Mucosa of gallbladder (tissue), 1 donor: ENCODE measurements at regions not wholly inside any gene's neighbourhood (a gene's known extent, or its start where the extent isn't known, plus 50 kb on each side); places are given as distances from the start of the nearest gene placed in this dataset.
A peak's percentile ranks its signal among the peaks of the same experiment; 100 is the strongest.

Experiments used
- DNase-seq: peaks from one replicate; pipeline ENCODE4 v3.0.0-alpha.2; 2020; ENCODE audit warnings: low spot score
- donor health status: DM: no; HTN: no; CAD: no.

DNA sequence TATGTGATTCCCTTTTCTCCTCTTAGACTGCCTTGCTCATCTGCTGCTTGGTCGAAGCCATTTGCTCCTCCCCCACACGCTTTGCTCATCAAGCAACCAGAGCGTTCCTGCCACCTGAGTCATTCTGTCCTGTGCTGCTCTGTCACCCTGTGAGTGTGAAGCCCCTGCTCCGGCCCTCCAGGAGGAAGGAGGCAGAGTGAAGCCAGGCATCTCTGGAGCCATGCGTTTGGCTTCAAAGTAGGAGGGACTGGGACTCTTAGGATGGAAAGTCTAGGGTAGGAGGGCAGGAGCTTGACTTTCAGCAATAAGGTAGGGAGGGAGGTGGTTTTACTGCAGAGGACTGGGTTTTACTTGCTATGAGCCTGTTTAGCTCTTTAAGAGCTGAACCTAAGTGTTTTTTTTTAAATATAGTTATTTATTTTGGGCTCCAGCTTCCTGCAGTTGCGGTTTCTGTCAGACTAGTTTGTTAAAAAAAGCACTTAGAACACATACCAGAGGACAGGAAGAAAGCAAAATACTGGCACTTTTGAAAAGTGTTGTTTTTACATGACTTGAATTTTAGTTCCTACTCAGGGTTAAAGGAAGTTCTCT lies 63.6 kb downstream of the SPINK2 start:
- DNase-seq = peak; percentile 59

DNA sequence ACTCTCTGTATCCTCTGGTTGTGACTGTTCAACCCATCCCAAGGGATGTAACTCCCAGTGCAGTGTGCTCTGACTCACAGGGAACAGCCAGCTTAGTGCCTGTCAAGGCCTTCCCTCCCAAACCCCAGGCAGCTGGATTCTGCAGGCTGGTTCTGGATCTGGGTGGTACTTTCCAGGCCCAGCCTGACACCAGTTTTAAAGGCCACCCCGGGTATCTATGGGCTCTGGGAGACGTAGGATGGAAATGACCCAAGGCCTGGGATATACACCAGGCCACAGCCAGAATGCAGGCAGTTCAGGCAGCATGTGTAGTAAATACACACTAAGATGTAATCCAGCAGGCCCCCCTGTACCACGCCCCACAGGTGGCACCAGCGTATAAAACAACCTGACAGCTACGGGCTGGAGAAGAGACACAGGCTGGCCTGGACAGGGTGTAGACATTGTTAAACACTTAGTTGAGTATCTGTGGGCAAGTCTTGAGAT lies 64.2 kb downstream of the SPINK2 start:
- DNase-seq = peak; percentile 10

DNA sequence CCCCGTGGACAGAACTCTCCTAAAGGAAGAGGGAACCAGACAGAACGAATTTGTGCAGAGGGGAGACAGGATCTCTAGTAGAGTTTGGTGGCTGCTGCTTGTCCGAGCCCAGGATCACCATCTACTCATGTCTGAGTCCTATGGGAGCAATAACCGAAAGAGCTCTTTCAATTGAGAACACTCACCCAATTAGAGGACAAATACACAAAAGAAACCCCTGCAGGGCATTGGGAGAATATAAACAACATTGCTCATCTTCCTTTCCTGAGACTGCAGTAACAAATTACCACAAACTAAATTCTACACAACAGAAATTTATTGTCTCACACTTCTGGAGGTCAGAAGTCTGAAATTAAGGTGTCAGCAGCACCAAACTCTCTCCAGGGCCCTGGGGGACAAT lies 65.6 kb downstream of the SPINK2 start:
- DNase-seq = no peak

DNA sequence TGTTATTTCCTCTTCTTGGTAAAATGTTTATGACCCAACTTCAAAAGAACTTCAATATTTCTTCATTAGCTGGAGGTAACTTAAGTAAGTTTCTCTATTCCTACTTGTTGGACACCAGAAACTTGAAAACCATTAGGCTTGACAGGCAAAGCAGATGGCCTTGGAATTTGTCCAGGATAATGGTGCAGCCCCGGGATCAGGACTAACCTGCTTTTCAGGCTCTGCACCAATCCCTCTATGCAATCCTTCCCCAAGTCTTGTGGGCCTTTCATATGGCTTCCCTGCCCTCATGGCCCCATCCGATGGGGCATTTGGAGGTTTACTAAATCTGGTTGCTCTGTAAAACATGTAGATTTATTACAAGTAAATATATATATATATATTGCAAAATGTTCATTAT lies 68.5 kb downstream of the SPINK2 start:
- peak; percentile 16 for DNase-seq

DNA sequence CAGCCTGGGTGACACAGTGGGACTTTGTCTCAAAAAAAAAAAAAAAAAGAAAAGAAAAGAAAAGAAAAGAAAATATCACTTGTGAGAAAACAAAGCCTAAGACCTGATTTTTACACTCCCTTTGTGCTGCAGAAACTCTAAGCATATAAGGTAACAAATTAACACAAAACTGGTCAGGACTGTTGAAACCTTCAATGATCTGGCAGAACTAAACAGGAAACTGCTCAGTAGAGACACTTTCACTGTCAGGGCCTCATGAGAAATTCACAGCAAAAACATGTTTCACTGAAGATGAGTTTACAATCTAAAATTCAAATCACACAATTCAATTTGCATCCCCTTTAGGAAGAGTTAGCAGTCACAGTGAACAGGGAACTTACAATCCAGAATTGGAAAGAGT lies 69.1 kb upstream of the HOPX start:
- no peak for DNase-seq

DNA sequence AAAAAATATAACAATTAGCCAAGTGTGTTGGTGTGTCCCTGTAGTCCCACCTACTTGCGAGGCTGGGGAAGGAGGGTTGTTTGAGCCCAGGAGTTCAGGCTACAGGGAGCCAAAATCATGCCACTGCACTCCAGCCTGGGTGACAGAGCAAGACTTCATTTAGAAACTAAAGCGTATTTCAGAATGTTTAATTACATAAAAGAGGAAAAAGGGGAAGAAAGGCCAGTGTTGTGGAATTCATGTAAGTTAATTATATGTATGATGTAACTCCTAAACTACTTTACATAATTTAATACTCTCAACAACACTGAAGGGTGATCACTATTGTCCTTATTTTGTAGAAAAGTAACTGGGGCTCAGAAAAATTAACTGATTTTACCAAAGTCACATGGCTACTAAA lies 67.2 kb upstream of the HOPX start:
- no peak for DNase-seq

DNA sequence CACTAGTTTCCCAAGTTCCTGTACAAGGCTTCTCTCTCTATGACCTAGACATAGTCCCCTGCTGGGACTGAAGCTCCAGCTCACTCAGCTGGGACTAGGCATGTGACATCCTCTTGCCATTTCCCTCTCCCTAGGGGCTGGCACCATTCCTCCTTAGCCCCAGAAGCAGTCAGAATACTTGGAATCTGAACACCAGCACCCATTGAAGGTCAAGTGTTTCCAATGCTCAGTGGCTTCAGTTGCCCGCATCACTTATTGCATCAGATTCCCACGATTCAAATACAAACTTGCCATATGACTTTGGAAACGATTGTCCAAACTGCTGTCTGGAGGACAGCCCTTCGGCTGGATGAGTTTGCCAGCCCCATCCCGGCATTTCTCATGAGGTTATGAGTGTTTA lies 65.5 kb upstream of the HOPX start:
- DNase-seq = no peak

DNA sequence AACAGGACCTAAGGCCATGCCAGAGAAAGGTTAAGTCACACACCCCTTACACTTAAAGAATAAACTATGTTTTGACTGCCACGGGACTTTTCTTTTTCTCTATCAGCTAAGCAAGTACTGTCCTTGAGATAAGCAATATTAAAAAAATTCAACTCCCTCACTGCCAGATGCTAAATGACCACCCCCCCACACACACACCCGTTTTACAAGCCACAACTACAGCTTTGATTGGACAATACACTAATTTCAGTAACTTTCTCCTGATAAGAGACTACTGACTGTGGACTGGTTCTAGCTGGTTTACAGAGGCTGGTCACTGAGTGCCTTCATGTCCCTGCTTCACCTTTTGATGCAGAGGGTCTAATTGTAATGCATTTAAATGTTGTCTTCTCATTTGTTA lies 63.9 kb upstream of the HOPX start:
- no peak for DNase-seq

DNA sequence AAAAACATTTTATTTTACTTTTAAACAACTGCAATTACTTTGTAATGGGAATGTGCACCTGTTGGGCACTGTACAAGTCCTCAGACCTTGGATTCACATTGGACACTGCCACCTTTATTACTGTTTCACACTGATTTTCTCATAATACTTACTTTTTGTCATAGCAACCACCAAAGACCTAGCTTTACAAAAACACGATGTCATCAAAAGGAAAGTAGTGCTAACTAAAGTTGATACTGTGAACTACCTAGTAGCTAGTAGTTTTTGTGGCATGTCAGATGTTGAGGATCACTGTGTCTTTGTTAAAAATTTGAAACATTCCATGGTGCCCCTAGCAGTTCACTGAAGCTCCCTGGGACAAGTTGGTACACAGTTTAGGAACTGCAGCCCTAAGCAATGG lies 62.9 kb upstream of the HOPX start:
- DNase-seq = no peak

DNA sequence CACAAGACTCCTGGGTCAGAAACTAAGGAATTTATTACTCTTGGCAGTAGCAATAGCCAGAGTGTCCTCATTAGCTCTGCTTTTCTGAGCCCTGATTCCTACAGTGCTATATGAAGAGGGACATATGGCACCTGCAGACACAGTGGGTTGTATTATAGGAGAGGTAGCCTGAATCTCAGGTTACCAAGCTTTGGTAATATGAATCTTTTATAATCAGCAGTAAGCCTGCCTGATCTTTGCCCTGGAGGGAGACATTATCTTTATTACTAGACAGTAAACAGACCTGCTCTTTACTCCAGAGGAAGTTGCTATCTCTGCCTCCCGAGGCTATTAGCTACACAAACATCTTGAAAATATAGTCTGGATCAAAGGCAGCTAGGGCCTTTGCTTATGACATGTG lies 62.5 kb upstream of the HOPX start:
- DNase-seq = no peak

DNA sequence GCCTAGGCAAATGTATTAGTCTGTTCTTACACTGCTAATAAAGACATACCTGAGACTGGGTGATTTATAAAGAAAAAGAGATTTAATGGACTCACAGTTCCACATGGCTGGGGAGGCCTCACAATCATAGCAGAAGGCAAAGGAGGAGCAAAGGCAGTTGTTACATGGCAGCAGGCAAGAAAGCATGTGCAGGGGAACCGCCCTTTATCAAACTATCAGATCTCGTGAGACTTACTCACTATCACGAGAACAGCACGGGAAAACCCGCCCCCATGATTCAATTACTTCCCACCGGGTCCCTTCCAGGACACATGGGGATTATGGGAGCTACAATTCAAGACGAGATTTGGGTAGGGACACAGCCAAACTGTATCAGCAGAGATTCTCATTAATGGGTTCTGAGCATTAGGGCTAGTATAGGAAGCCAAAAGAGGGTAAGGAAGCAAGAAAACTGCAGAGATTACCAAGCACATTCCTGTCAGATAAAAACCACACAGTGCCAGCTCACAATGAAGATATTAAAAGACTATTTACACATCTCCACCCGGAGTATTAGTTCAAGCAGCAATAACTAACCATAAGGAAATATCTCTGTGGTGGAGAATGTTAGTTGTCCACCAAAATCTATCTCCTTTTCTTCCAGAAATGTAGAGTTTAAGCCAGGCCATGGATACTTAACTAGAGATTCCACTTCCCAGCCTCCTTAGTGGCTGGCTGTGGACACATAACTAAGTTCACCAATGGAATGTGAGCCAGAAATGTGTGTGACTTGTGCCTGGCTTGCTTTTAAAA lies 61.2 kb upstream of the HOPX start:
- DNase-seq = no peak

DNA sequence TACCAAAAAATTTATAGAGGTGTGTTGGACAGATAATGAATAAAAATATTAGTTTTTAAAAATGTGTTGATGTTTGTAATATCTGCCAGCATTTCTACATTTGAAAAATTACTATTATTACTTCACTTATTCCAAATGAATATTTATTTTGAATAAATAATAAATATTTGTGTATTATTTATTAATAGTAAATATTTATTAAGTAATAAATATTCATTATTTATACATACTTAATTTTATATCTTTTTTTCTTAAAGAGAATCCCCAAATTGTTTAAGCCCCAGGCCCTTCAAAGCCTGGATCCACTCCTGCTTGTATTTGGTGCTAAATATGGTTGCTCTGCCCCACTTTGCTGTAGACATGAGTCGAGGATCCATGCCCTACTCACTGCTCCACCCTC lies 60.5 kb upstream of the HOPX start:
- no peak for DNase-seq

DNA sequence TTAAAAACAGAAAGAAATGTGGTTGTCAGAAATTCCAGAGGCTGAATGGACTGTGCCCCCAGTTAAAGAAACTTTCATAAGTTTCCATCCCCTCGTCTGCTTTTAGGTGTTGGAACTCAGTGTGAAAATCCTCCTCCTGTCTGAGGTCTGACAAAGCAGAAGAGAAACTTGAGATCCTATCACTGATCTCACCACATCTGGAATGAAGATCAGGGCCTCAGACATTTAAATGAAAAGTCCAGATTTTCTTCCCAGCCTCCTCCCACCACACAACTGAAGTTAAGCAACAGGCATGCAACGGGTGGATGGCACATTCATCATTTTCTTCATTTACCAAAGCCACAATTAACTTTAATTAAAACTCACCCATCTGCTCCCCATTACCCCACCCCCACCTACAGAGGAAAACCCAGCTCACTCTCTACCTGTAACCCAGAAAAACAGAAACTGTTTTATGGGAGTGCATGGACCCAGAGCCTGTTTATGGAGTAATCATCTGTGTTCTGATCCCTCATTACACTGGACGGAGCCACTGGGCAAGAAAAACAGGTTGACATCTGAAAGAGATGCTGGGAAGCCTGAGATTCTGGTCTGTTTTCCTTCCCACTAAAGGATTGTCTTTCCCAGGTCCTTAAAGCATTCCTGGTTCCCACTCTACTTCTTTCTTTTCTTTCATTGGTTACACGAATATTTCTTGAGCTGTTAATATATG lies 58.1 kb upstream of the HOPX start:
- no peak for DNase-seq

DNA sequence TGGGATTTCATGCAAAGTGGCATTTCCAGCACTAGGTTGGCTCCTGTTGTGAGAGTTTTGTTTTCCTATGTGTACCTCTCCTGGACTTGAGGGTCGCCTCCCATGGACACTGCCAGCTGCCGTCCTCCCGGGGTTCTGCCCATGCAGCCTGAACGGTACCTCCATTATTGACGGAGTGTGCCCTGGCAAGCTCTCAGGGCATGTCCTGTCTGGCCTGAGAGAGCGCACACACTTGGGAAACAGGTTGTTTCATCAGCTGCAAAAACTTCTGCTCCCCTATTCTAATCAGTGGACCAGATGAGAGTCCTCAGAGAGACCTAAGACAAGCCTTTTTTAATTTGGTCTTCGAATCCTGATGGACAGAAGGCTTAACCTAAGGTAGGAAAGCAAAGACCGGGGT lies 56.6 kb upstream of the HOPX start:
- DNase-seq = no peak

DNA sequence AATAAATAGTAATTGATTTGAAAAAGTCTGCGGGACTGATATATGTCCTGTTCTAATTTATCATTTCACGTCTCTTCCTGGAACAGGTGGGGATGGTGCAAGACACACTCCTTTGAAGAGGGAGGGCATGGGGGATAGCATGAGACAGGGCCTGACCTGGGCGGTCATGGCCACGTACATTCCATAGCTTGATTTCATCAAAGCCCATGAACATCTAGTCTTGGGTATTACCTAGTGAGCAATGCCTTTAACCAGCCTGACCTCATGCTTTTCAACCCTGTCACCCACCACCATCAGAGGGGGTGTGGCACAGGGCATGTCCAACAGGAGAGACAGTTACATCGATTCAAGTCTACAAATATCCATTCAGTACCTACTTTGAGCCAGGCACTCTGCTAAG lies 52.3 kb upstream of the HOPX start:
- DNase-seq = no peak

DNA sequence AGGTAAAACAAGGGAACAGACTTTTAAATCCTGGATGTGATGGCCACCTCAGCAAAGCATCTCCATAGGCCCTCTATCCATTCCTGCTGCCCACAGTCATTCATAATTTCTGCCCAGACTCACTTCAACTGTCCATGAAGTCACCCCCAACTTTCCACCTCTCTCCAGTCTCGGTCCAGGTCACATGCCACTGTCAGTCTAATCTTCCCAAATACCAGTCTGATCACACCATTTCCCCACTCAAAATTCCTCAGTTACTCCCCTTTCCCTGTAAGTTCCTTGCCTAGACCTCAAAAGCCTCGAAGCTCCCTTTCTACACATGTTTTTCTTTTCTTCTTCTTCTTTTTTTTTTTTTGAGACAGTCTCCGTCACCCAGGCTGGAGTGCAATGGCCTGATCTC lies 51.2 kb upstream of the HOPX start:
- no peak for DNase-seq

DNA sequence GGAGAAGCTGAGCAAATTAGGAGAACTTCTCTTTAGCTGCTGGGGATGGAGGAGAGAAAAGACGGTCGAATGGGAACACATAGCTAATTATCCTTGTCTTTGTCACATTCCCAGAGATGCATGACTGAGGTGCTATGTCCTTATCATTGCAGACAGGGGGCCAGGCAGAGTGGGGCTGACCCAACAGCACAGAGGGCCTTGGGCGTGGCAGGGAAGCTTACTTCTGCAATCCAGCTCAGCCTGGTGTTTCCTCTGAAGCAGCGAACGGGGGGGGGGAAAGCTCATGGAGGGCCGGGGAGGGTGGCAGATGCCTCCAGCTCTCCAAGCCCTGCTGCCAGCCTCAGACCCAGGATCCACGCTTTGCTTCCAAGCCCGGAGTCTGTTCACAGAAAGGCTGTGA lies 50.8 kb upstream of the HOPX start:
- no peak for DNase-seq
